ENCODE measurements at regions not wholly inside any gene's neighbourhood (a gene's known extent, or its start where the extent isn't known, plus 50 kb on each side); places are given as distances from the start of the nearest gene placed in this dataset.

DNA sequence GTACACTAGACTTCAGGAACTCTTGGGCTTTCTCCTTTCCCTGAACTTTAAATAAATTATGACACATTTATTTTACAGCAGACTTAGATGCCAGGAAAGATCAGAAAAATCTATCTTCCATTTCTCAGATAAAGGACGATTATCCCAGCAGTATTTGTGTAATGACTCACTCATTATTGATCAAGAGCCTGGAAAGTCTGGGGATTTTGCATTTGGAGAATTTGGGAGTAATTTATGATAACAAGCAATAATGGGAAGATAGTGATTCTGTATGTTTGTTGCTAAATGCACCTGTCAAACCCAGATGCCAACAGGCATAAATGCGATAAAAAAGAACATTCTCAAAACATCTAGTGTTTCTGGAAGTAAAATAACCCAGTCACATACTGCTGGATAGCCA, 480.2 kb upstream of the ATP2B1 start:
- no peak for TF ChIP-seq CTCF (IDR thresholded peaks at IDR 0.05; ENCODE audit: insufficient read depth, low read depth, low read length)
- TF ChIP-seq EZH2 (IDR thresholded peaks at IDR 0.05; ENCODE audit: insufficient read depth, low read length): no peak
